NCI-H2029 treated with DMSO at 0.1 percent for 48 hours (cell line): ENCODE measurements at regions not wholly inside any gene's neighbourhood (a gene's known extent, or its start where the extent isn't known, plus 50 kb on each side); places are given as distances from the start of the nearest gene placed in this dataset.

ENCODE experiments used
- DNase-seq: peaks from one replicate; lab custom pipeline; 2025; lab: John Stamatoyannopoulos, UW

GRCh38 chr13:100940658-100941057 is 266.1 kb upstream of the TMTC4 start:
- DNase-seq, result no peak

GRCh38 chr13:100933841-100934240 is 259.2 kb upstream of the TMTC4 start:
- no peak for DNase-seq

- DNase-seq, result no peak
Measured at GRCh38 chr13:100922599-100922998, 248.0 kb upstream of the TMTC4 start.

- no peak for DNase-seq
Measured at GRCh38 chr13:100921139-100921538, 246.5 kb upstream of the TMTC4 start.

GRCh38 chr13:100917011-100917410 is 242.4 kb upstream of the TMTC4 start:
- DNase-seq, result no peak

GRCh38 chr13:100913143-100913542 is 238.5 kb upstream of the TMTC4 start:
- DNase-seq, result no peak

- no peak for DNase-seq
Measured at GRCh38 chr13:100904293-100904976, 229.8 kb upstream of the TMTC4 start.

GRCh38 chr13:100899720-100900316 is 225.2 kb upstream of the TMTC4 start:
- no peak for DNase-seq

- DNase-seq, result no peak
Measured at GRCh38 chr13:100898431-100898830, 223.8 kb upstream of the TMTC4 start.

GRCh38 chr13:100895651-100896050 is 221.1 kb upstream of the TMTC4 start:
- no peak for DNase-seq

- no peak for DNase-seq
Measured at GRCh38 chr13:100892981-100893380, 218.4 kb upstream of the TMTC4 start.

GRCh38 chr13:100890645-100891044 is 216.1 kb upstream of the TMTC4 start:
- DNase-seq, result no peak

GRCh38 chr13:100887729-100888151 is 213.1 kb upstream of the TMTC4 start:
- no peak for DNase-seq

GRCh38 chr13:100883453-100883852 is 208.9 kb upstream of the TMTC4 start:
- no peak for DNase-seq

- no peak for DNase-seq
Measured at GRCh38 chr13:100881291-100881864, 206.8 kb upstream of the TMTC4 start.

GRCh38 chr13:100880166-100880565 is 205.6 kb upstream of the TMTC4 start:
- DNase-seq, result no peak

- no peak for DNase-seq
Measured at GRCh38 chr13:100879255-100879654, 204.7 kb upstream of the TMTC4 start.

- DNase-seq, result no peak
Measured at GRCh38 chr13:100876044-100876403, 201.4 kb upstream of the TMTC4 start.

- DNase-seq, result no peak
Measured at GRCh38 chr13:100875392-100876043, 200.9 kb upstream of the TMTC4 start.

- no peak for DNase-seq
Measured at GRCh38 chr13:100872761-100873160, 198.2 kb upstream of the TMTC4 start.

- DNase-seq, result no peak
Measured at GRCh38 chr13:100870898-100871297, 196.3 kb upstream of the TMTC4 start.

- DNase-seq, result no peak
Measured at GRCh38 chr13:100860866-100861265, 186.3 kb upstream of the TMTC4 start.

- DNase-seq, result no peak
Measured at GRCh38 chr13:100859861-100860260, 185.3 kb upstream of the TMTC4 start.
